Erythroblast (primary cell): ENCODE measurements at regions not wholly inside any gene's neighbourhood (a gene's known extent, or its start where the extent isn't known, plus 50 kb on each side); places are given as distances from the start of the nearest gene placed in this dataset.

Experiments used
- GATA1 ChIP-seq: IDR thresholded peaks from 2 replicates; pipeline ENCODE4 v1.6.1; 2011; ENCODE audit warnings: low read depth, mild to moderate bottlenecking, control low read depth, low read length, moderate library complexity
- POLR2A ChIP-seq: IDR thresholded peaks from 2 replicates; pipeline ENCODE4 v1.6.1; 2011; ENCODE audit warnings: mild to moderate bottlenecking, low read length

GRCh38 chr2:193276069-193276468 lies 1081.3 kb upstream of the TMEFF2 start:
- no peak for TF ChIP-seq POLR2A
- no peak for TF ChIP-seq GATA1
